ENCODE measurements at regions not wholly inside any gene's neighbourhood (a gene's known extent, or its start where the extent isn't known, plus 50 kb on each side); places are given as distances from the start of the nearest gene placed in this dataset.

- TF ChIP-seq CTCF (IDR thresholded peaks at IDR 0.05) (no peak), POLR2AphosphoS5 (IDR thresholded peaks at IDR 0.05; ENCODE audit: low read depth, low read length) (no peak)
These were observed 1293.4 kb downstream of the TBC1D22A start for GRCh38 chr22:48055827-48056226.

All from Panc1 (cell line).